ENCODE measurements at regions not wholly inside any gene's neighbourhood (a gene's known extent, or its start where the extent isn't known, plus 50 kb on each side); places are given as distances from the start of the nearest gene placed in this dataset.

DNA sequence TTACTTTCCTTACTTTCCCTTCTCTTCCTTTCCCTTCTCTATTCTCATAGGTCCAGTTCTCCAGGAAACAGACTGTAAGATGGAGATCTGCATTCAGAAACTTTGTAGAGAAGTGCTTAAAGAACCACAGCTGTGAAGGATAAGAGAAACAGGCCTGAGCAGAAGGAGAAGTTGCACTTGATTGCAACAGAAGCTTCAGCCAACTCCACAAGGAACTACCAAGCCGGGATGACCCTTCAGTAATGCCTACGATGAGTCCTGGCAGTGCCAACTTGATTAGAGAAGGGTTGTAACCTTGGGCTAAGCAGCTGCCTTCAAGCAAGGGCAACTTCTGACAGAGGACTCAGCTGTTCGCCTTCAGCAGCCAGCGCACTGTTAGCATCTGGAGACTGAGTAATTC lies 413.3 kb upstream of the RASGEF1B start:
- TF ChIP-seq, protein P1, sequence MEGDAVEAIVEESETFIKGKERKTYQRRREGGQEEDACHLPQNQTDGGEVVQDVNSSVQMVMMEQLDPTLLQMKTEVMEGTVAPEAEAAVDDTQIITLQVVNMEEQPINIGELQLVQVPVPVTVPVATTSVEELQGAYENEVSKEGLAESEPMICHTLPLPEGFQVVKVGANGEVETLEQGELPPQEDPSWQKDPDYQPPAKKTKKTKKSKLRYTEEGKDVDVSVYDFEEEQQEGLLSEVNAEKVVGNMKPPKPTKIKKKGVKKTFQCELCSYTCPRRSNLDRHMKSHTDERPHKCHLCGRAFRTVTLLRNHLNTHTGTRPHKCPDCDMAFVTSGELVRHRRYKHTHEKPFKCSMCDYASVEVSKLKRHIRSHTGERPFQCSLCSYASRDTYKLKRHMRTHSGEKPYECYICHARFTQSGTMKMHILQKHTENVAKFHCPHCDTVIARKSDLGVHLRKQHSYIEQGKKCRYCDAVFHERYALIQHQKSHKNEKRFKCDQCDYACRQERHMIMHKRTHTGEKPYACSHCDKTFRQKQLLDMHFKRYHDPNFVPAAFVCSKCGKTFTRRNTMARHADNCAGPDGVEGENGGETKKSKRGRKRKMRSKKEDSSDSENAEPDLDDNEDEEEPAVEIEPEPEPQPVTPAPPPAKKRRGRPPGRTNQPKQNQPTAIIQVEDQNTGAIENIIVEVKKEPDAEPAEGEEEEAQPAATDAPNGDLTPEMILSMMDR (optimal IDR thresholded peaks at IDR 0.05 in 1 of 3, IDR thresholded peaks at IDR 0.05 in 1 of 3, conservative IDR thresholded peaks at IDR 0.05 in 1 of 3; ENCODE audit: extremely low read depth in 1 of 3, insufficient read depth in 2 of 3, low read length in 3 of 3): no peak
- TF ChIP-seq EZH2 (IDR thresholded peaks at IDR 0.05; ENCODE audit: low read length): no peak

Measured in keratinocyte (primary cell).